HG03565 (cell line): ENCODE measurements at regions not wholly inside any gene's neighbourhood (a gene's known extent, or its start where the extent isn't known, plus 50 kb on each side); places are given as distances from the start of the nearest gene placed in this dataset.
"Not testable (repeated sequence)": the region's sequence is repeated elsewhere in the genome, so short reads cannot be mapped to it uniquely, and the experiment has no call there.

ENCODE experiments used
- ATAC-seq: cut with Tn5 transposase; IDR thresholded peaks from one replicate; pipeline ENCODE4 v1.9.1; 2021; ENCODE audit warnings: mild to moderate bottlenecking, moderate library complexity; ENCODE audit not compliant: unreplicated experiment

- ATAC-seq = no peak
Measured at GRCh38 chr3:127520993-127521392, 69.5 kb downstream of the TPRA1 start.

DNA sequence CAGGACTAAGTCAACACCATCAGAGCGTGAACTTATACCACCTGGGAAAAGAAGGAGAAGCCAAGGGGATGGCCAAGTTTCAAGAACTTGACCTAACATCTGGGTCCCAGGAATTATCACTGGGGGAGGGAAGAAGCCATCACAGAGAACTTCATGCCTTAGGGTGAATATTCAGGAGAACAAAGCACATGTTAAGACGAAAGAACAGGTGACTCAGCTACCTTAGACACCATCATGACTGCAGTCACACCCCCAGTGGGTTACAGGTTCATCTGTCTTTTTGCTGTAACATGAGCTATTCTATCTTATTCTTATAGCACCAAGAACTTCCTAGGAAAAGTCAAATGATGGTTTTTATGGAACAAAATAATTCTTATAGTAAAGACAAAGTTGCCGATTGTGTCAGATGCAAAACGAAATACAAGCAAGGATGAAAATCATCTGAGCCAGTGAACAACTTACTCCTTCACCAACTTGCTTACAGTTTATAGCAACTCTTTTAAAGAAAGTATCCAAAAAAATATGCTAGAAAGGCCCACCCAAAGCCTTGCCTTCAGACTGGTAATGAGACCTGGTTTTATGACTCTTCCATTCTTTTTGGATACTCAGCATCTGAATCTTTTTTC is 72.0 kb downstream of the TPRA1 start:
- no peak for ATAC-seq

GRCh38 chr3:127512256-127512655 is 78.3 kb downstream of the TPRA1 start:
- ATAC-seq = no peak

GRCh38 chr3:127501177-127501576 is 89.4 kb downstream of the TPRA1 start:
- ATAC-seq = no peak

- no peak for ATAC-seq
Measured at GRCh38 chr3:127497676-127498075, 92.9 kb downstream of the TPRA1 start.

GRCh38 chr3:127497166-127497565 is 93.4 kb downstream of the TPRA1 start:
- no peak for ATAC-seq

DNA sequence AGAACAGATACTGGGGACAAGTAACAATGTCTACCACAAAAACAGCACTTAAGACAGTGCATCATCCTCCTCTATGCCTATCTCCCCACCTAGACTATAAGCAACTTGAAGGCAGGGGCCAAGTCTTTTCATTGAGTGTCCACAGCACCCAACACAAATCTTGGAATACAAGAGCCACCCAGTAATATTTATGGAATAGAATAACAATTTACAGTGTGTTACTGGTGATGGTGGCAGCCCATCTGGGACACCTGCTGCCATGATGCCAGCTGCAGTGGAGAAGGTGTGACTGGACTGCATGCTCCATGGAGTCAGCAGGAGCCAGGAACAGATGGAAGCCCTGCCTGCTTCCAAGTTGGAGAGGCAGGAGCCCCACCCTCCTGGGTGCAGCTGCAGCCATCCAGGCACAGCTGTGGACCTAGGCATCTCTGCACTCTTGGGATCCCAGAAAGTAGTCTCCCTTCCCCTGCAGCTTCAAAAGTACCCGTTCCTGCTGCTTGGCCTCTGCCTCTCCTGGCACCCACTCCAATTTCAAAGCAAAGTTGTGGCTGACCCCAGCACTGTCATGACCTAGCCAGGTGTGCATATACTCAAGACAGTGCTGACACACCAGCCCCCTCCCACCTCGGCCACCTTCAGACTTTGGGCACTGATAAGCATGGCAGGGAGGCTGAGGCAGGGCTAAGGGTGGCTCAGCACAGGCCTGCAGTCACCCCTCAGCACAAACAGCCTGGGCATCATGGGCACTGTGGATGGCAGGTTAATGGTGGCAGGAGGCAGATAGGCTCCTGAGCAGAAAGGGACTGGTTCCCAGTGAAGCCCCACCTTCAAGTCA is 94.5 kb downstream of the TPRA1 start:
- ATAC-seq = no peak

GRCh38 chr3:127493924-127494646 is 96.4 kb downstream of the TPRA1 start:
- no peak for ATAC-seq

DNA sequence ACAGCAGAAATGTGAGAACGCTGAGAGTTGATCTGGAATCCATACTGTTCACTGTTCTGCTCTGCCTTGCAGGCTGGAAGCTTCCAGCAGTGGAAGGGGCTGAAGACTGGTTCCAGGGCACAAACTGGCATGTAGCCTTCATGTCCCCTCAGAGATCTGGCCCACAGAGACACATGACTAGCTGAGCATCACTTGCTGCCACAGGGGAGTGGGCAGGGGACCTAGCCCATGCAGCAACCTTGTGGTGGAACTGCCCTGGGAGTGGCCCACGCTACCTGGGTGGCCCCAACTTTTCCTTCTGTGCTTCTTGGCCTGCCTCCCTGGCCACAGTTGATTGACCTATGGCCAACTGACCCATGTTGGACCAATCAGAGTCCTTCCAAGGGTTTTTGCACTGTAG is 98.1 kb downstream of the TPRA1 start:
- ATAC-seq = no peak

DNA sequence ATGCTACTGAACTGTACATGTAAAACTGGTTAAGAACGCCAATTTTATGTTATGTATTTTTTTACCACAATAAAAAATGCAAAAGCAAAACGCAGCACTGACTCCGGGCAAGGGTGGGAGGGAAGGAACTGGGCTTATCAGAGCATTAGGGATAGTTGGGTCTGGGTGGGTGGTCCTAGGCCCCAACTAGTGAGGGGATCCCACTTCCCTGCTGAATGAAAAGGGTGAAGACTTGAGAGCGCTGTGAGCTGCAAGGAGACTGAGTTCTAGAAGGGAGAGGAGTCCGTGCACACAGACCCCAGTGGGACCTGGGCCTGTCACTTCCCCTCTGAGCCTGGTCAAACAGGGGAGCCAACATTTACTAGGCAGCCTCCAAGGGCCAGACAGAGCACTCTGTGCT is 98.6 kb downstream of the TPRA1 start:
- no peak for ATAC-seq

DNA sequence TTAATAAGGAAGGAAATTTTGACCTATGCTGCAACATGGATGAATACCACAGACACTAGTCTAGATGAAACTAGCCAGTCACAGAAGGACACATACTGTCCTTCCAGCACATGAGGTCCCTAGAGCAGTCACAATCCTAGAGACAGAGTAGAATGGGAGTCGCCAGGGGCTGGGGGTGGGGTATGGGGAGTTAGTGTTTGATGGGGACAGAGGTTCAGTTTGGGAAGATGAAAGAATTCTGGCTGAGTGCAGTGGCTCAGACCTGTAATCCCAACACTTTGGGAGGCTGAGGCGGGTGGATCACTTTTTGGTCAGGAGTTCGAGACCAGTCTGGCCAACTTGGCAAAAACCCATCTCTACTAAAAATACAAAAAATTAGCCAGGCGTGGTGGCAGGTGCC is 99.2 kb downstream of the TPRA1 start:
- no peak for ATAC-seq

- not testable (repeated sequence) for ATAC-seq
Measured at GRCh38 chr3:127491024-127491305, 99.6 kb downstream of the TPRA1 start.

DNA sequence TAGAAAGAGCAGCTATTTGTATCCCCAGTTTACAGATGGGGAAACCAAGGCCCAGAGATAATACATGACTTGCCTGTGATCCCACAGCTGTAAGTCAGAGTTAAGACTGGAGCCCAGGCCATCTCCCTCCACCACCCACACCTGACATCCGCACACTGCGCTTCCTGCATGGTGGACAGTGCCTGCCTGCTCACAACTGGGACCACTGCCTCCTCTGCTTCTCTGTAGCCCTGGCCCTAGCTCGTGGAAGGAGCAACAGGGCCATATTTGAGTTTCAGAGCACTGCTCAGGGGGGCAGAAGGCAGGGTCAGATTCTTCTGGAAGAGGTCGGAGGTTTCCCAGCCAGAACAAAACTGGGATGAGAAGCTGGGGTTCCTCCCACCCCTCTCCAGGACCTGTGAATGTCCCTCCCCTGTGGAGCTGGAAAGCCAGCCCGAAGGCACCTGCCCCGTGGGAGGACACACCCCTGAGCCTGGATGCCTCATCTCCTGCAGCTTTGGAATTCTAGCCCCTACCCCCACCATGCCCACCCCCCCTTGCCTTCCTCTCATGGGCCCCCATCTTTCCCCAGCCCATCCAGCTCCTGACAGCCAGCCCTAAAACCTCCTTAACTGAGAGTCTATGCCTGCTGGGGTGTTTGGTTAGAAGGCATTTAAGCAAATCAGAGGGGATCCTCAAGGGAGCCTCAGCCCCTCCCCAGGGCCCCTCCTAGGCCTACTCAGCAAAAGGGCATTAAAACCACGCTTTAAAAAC is 100.1 kb downstream of the TPRA1 start:
- ATAC-seq = no peak

DNA sequence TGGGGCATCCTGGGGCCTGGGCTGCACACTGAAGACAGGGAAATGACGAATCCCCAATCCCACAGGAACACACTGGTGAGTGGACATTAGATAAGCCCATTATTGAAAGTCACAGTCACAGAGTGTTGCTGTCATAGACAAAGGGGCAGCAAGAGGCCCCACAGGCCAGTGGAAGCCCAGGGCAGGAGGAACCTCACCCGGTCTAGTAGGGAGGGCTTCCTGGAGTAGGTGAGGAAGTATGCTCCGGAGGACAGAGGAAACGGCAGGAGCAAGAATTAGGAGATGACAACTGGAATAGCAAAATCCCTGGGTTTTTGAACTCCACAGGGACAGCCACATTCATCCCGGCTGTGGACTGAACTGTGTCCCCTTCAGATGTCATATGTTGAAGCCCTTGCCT is 101.2 kb downstream of the TPRA1 start:
- no peak for ATAC-seq

DNA sequence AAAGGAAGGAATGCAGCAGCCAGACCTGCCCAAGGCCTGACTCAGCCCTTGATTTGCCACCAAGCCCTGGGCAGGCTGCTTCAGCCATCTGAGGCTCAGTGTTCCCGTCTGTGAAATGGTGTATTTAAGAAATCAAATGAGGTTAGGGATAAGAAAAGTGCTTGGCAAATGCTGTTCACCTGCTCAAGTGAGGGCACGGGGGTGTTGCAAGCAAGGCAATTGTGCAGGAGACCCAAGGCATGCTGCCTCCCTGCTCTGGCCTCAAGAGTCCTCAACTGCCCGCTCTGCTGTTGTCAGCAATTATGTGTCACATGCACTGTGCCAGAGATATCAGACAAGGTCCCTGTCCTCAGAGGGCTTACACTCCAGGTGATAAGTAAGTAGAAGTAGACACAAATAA is 101.8 kb downstream of the TPRA1 start:
- no peak for ATAC-seq

DNA sequence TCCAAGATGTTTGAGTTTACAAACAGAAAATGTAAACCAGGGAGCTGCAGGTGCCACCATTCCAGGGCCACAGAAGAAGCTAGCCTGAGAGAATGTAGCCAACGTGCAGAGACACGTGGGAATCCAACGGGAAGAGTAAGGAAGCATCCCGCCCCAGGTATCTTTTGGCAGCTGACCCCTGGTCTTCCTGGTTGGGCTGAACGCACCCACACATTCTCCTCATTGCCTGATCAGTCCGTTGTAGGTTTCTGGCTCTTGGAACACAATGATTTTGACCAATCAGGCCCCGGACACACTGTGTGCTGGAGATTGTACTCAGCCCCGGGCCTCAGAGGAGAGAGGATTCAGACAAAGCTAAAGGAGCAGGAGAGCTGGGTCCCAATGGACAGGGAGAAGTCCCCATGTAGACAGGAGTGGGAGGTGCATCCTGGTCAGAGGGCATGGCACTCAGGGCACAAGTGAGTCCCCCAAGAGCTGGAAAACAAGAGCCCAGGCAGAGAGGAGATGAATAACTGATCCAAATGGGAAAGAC is 102.3 kb downstream of the TPRA1 start:
- ATAC-seq = no peak

DNA sequence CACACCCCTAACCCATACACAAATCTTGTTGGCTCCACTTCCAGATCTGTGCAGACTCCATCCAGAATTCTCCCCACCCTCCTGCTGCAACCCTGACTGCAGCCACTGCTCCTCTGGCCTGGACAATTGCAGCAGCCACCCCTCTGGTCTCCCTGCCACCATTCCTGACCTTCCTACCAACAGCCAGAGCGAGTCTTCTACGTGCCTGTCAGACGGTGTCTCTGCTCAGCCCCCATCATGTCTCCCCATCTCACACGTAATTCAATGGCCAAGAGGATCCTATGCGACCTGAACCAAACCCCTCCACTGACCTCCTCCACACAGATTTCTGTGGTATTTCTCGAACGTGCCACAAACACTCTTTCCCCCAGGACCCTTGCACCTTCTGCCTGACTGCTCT is 103.3 kb downstream of the TPRA1 start:
- ATAC-seq = no peak

DNA sequence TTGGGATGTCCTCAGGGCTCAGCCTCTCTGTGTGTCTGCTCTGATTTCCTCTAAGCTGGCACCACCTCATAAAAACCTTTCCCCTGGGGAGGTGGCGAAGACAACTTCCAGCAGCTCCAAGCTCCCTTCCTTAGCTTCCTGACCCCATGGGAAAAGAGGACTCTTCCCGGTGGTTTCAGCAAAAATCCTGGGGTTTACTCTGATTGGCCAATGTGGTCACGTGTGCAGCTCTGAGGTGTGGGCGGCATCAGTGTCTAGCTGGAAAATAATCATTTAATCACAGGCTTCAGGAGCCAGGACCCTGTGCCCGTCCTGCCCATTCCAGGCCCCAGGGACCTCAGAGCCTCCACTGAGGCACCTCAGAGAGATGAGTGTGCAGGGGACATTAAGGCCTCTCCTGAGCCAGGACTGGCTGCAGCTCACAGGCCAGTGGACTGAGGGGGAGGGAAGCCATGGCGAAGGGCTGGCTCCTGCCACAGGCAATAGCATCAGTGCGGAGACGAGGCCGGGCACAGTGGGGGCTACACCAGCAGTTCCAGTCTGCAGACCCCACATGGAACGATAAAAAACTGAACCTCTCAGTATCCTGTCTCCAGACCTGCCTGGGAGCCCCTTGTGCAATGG is 104.1 kb downstream of the TPRA1 start:
- no peak for ATAC-seq

DNA sequence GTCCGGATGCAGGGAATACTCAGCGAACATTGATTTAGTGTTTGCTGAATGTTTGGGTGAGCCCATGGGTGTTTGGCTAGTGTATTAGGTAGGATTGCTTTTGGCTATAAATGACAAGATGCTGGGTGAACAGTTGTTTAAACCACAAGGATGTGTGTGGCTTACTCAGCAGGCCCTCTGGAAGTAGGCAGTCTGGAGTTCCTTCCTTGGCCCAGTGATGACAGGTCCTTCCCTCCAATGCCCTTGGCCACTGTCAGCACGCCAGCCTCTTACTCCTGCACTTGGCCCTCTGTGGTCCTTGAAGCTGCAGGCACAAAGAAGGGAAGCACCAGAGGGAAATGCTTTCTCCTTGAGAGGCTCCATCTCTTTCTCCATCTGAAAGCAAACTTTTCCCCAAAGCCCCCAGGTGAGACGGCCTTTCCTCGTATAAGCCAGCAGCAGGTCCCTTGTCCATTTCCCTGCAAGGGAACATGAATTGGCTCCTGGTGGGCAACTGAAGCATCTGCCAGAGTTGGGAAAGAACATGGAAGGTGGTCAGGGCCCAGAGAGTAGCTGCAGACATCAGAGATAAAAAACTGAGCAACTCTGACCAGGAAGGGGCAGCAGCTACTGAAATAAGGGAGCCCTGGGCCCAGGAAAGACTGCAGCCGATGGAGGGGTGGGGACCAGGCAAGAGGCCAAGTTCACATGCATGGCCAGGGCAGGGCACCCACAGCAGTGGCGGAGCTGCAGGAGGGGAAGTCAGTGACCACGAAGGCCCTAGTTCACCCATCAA is 105.0 kb downstream of the TPRA1 start:
- no peak for ATAC-seq
